SW 1271 (cell line): ENCODE measurements at regions not wholly inside any gene's neighbourhood (a gene's known extent, or its start where the extent isn't known, plus 50 kb on each side); places are given as distances from the start of the nearest gene placed in this dataset.

Experiments used
- DNase-seq, 2 experiments: peaks; one replicate each; lab custom pipeline; 2025; lab: John Stamatoyannopoulos, UW

DNA sequence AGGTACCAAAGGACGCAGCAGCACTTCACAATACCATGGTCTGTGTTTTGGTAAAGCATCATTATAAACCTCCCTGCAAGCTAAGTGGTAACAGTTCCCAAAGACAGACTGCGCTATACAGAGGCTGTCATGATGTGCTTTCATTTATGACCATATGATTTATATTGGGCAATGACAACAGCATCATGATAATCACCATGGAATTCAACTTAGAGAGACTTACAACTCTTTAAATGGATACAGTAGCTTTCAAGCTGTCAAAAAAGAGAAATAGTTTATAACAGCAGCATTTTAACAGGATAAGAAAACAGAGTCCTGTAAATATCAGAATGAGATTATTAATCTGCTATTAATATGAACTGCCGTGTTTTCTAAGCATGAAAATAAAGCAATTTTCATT is 341.7 kb downstream of the GPR37 start:
- no peak for DNase-seq

- DNase-seq, result no peak
Observed at GRCh38 chr7:124422081-124422480, 343.5 kb downstream of the GPR37 start.

DNA sequence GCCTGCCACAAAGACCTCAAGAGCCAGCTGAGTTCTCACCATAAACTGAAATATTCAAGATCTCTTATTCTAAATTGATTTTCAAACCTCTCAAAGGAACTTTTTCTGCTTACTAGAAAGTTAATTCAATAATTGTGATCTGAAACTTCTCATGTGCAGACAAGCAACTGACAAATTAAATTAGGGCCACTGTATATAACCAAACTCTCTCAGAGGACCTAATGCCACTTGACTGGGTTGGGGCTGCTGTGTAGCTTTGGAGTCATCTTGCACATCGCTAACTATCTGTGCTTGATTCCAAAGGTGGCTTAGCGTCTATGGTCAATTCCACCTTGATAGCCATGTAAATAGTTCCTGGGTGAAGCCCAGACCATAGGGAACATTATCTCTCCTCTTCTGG is 345.2 kb downstream of the GPR37 start:
- no peak for DNase-seq

DNA sequence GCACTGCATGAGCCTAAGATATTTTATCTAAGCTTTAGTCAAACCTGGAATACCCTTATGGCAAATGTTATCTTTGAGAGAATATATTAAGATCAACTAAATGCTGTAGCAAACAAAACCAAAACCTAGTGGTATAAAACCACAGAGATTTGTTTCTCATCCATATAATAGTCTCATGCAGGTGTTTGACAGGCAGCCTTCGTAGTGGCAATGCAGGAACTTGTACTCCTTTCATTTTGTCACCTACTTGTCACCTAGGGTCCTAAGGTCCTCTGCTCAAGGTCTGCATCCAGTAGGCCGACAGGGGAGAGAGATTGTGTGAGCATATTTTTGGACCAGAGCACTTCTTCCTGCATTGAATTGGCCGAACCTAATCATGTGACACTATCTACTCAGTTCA is 352.6 kb downstream of the GPR37 start:
- DNase-seq, result no peak

GRCh38 chr7:124412531-124412930 is 353.1 kb downstream of the GPR37 start:
- no peak for DNase-seq

DNA sequence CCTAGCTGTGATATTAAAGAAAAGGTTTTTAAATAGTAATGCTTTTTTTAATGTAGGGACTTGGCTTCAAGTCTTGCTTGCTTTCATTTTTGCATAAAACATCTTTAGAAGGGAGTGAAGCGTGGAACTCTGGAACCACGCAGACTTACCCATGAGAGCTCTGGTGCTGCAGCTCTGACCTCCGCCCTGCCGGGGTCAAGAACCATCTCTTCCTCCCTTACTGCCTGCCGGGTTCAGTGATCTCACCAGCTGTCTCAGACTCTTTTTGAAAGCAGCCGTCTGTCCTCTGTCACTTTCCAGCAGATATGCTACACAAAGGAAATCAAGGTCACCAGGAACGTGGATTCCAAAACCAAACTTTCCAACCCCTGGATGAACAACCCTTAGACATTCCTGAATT is 353.8 kb downstream of the GPR37 start:
- no peak for DNase-seq

DNA sequence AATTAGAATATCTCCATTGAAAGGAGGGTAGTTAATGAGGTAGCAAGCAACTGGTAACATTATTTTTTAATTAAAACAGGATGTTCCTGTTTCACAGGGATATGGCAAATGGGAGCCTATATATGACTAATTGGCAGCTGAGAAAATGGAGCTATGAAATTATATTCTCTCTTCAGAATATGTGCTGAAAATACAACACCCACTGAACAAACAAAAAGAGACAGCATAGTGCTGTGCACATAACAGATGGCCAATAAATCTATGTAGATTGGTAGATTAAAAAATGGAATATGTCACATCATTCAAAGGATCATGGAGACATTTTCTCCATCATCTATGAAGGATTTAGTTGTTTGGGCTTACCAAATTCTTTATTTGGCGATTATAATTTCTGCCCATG is 362.0 kb downstream of the GPR37 start:
- no peak for DNase-seq

GRCh38 chr7:124403112-124403511 is 362.5 kb downstream of the GPR37 start:
- DNase-seq, result no peak

DNA sequence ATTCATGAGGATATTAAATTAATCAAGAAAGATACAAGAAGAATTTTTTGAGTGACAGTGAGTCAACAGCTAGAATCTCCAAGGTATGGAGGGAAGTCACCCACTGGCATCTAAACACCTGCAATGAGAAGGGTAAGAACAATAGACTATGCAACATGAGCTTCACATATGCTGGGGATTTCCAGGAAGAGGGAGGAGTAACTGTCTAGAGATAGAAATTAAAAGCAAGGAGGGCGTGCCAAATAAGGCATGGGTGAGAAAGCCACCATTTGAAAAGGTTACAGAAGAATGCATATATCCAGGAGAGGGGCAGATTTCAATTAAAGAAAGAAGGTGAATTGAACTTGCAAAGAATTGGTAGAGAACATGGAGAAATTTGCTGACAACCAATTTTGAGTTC is 365.7 kb downstream of the GPR37 start:
- no peak for DNase-seq

GRCh38 chr7:124398937-124399552 is 366.2 kb upstream of the TMEM229A start:
- DNase-seq, result no peak

DNA sequence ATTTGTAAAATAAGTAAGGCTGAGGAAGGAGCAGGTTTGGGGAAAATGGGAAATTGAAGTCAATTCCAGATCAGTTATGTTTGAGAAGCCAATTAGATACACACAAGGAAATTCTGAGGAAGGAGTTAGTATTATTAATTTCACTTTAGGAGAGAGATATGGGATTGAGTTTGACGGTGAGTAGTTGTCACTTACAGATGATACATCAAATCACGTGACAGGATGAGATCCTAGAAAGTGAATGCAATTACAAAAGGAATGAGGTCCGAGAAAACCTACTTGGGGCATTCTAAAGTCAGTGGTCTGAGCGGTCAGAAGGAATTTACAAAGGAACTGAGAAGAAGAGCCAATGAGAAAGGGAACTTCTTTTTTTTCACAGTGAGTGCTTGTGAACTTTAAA is 364.3 kb upstream of the TMEM229A start:
- no peak for DNase-seq

GRCh38 chr7:124390301-124390700 is 357.4 kb upstream of the TMEM229A start:
- no peak for DNase-seq

- DNase-seq, result no peak
Observed at GRCh38 chr7:124388751-124389150, 355.9 kb upstream of the TMEM229A start.

GRCh38 chr7:124387056-124387455 is 354.2 kb upstream of the TMEM229A start:
- DNase-seq, result no peak

DNA sequence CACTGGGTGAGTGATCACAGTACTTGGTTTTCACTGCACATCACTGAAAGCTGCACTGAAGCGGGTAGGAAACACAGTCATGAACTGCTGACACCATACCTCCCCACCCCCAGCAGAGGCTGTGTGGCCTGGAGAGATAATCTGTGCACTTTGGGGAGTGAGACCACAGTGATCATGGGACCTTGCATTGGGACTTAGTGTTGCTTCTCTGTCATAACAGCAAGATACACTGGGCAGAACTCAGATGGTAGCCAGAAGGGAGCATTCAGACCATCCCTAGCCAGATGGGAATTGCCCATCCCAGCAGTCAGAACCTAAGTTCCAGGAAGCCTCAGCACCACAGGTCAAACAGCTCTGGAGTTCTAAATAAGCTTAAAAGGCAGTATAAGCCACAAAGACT is 346.4 kb upstream of the TMEM229A start:
- DNase-seq, result no peak

DNA sequence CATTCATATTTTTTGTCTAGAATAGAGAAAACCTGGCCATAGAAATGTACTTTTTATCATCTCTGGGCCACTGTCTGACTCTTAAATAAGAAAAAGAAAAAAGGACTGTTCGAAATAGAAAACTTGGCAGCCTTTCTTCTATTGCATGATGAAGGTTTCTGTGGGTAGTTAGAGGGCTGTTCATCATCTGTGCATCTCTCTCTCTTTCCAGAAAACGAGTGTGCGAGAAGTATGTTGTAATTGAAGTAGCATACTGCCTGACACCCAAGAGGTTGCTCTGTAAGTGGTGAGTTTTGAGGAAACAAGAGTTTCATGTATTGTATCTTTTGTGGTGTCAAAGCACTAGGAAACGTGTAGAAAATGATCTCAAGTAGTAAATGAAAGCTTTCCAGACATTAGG is 343.2 kb upstream of the TMEM229A start:
- DNase-seq, result no peak

DNA sequence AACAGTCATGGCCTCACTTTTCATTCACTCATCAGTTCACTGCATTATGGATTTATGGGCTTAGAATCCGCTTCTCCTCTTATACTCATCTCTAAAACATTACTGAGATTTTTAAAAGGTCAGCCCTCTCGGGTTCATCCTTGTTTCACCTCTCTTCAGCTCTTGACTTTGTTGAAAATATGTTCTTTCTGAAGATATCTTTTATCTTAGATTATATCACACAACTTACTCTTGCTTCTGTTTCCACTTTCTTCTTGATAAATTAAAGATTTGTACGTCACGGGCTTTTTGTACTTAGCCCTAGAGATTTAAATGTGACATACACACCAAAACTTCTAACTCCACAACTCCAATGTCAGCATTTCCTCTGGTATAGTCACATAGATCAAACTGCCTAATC is 342.5 kb upstream of the TMEM229A start:
- DNase-seq, result no peak

- no peak for DNase-seq
Observed at GRCh38 chr7:124369310-124369709, 336.4 kb upstream of the TMEM229A start.

- no peak for DNase-seq
Observed at GRCh38 chr7:124366118-124366517, 333.3 kb upstream of the TMEM229A start.

DNA sequence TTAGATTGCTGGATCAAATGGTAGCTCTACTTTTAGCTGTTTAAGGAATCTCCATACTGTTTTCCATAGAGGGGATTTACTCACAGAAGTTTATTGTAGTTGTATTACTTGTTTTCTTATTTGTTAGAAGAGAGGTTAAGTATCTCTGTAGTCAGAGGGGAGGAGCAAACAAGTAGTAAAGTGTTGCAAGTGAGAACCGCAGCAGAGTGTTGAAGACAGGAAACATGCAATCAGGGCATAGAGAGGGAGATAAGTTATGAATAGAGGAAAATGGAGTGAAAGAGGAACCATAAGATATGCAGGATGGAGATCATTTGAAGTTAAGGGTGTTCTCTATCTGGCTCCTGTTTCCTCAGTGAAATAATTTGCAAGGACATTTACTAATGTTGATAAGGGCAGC is 331.4 kb upstream of the TMEM229A start:
- DNase-seq, result no peak

DNA sequence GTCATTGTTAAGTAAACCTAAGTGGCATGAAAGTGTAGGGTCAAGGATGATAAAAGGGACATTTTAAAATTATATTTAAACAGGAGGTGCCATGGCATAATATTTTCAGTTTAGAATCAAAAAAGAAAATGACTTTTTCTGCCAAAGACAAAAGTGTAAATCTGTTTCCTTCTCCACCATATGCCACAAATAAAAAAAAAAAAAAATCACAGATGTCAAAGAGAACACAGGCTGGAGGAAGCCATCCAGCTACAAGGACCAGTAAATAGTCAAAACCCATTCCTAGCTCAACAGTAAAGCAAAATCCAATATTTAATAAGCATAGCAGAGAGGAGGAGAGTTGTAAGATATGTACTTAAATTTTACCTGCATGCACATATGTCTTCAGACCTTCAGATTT is 321.3 kb upstream of the TMEM229A start:
- DNase-seq, result no peak

DNA sequence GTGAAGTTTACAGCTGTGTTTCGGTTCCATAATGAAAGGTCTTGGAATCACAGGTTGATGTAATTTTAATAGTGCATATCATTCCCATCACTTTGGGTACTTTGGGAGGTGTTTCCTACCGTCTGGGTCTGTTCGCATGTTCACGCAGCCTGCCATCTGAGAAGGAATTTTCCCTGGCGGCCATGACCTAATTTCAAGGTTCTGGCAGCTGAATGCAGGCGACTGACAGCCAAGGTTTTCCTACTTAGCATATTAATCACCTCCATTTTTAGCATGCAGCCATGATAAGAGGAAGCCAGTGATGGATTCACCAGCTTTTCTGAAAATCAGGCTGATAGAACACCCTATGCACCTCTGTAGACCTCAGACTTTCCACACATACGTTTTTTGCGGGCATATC is 319.1 kb upstream of the TMEM229A start:
- DNase-seq, result no peak

GRCh38 chr7:124349443-124349842 is 316.6 kb upstream of the TMEM229A start:
- no peak for DNase-seq

GRCh38 chr7:124338861-124339260 is 306.0 kb upstream of the TMEM229A start:
- no peak for DNase-seq
